Vagina (tissue), 2 donors: ENCODE measurements at regions not wholly inside any gene's neighbourhood (a gene's known extent, or its start where the extent isn't known, plus 50 kb on each side); places are given as distances from the start of the nearest gene placed in this dataset.

Source experiments
- POLR2A ChIP-seq, 2 donors: fragments of 450-650 bp; IDR thresholded peaks; one replicate each; pipeline ENCODE4 v1.6.1; 2017; ENCODE audit warnings: antibody characterized with exemption in 2 of 2, mild to moderate bottlenecking in 2 of 2, moderate library complexity in 2 of 2
- TF ChIP-seq, protein P1 (sequence below), 3 experiments: fragments of 450-650 bp in 2 of 3; fragments of 200-600 bp in 1 of 3; sonication (generic) in 1 of 3; IDR thresholded peaks; one replicate each; pipeline ENCODE4 v1.5.1; 2017 to 2019; ENCODE audit warnings: antibody characterized with exemption in 3 of 3, mild to moderate bottlenecking in 2 of 3, moderate library complexity in 2 of 3

- TF ChIP-seq, protein P1, sequence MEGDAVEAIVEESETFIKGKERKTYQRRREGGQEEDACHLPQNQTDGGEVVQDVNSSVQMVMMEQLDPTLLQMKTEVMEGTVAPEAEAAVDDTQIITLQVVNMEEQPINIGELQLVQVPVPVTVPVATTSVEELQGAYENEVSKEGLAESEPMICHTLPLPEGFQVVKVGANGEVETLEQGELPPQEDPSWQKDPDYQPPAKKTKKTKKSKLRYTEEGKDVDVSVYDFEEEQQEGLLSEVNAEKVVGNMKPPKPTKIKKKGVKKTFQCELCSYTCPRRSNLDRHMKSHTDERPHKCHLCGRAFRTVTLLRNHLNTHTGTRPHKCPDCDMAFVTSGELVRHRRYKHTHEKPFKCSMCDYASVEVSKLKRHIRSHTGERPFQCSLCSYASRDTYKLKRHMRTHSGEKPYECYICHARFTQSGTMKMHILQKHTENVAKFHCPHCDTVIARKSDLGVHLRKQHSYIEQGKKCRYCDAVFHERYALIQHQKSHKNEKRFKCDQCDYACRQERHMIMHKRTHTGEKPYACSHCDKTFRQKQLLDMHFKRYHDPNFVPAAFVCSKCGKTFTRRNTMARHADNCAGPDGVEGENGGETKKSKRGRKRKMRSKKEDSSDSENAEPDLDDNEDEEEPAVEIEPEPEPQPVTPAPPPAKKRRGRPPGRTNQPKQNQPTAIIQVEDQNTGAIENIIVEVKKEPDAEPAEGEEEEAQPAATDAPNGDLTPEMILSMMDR (IDR thresholded peaks at IDR 0.05) = no peak
- no peak for TF ChIP-seq POLR2A (IDR thresholded peaks at IDR 0.05)
Observed at GRCh38 chr11:19391026-19391425, 150.3 kb upstream of the E2F8 start.
